DND-41 (cell line): ENCODE measurements at regions not wholly inside any gene's neighbourhood (a gene's known extent, or its start where the extent isn't known, plus 50 kb on each side); places are given as distances from the start of the nearest gene placed in this dataset.
A peak's percentile ranks its signal among the peaks of the same experiment; 100 is the strongest.

ENCODE experiments used
- ATAC-seq: fragments of 200-7000 bp; cut with Tn5 transposase; 3 replicates; pipeline ENCODE4 v1.9.1; 2021; ENCODE audit warnings: low read depth; ENCODE audit not compliant: insufficient read depth
- DNase-seq: peaks from one replicate; pipeline ENCODE4 v3.0.0-alpha.2; 2020
- H2AFZ ChIP-seq: 2 replicates; pipeline ENCODE4 v1.6.0; 2012; ENCODE audit warnings: low read depth, low read length
- H3K27ac ChIP-seq: 2 replicates; pipeline ENCODE4 v1.5.1; 2012; ENCODE audit warnings: low read length, inconsistent platforms
- H3K27me3 ChIP-seq: fragments of 200-600 bp; sonication (generic); 2 replicates; pipeline ENCODE4 v1.6.0; 2012; ENCODE audit warnings: low read length, mild to moderate bottlenecking, inconsistent platforms; ENCODE audit not compliant: insufficient read depth, poor library complexity
- H3K36me3 ChIP-seq: 2 replicates; pipeline ENCODE4 v1.5.1; 2012; ENCODE audit warnings: low read length, inconsistent platforms; ENCODE audit not compliant: insufficient read depth
- H3K4me1 ChIP-seq: 2 replicates; pipeline ENCODE4 v1.5.1; 2012; ENCODE audit warnings: mild to moderate bottlenecking, low read length; ENCODE audit not compliant: insufficient read depth
- H3K4me2 ChIP-seq: 2 replicates; pipeline ENCODE4 v1.6.0; 2012; ENCODE audit warnings: mild to moderate bottlenecking, moderate library complexity, low read length, inconsistent platforms; ENCODE audit not compliant: insufficient read depth
- H3K4me3 ChIP-seq, 2 experiments: fragments of 200-600 bp in 1 of 2; shearing (Covaris generic) in 1 of 2; 2 replicates each; pipeline ENCODE4 v1.5.1; 2012 to 2016; ENCODE audit warnings: inconsistent platforms in 2 of 2, low read length in 2 of 2, mild to moderate bottlenecking in 2 of 2, low read depth in 1 of 2, moderate library complexity in 1 of 2
- H3K79me2 ChIP-seq: 2 replicates; pipeline ENCODE4 v1.6.0; 2012; ENCODE audit warnings: low read length, inconsistent platforms; ENCODE audit not compliant: insufficient read depth
- H3K9ac ChIP-seq: 2 replicates; pipeline ENCODE4 v1.6.0; 2012; ENCODE audit warnings: low read depth, mild to moderate bottlenecking, inconsistent platforms, low read length, moderate library complexity
- H3K9me3 ChIP-seq: 2 replicates; pipeline ENCODE4 v1.5.1; 2012; ENCODE audit warnings: low read length, moderate library complexity, mild to moderate bottlenecking, inconsistent platforms; ENCODE audit not compliant: insufficient read depth, severe bottlenecking
- H4K20me1 ChIP-seq: 2 replicates; pipeline ENCODE4 v1.6.0; 2012; ENCODE audit warnings: low read length; ENCODE audit not compliant: insufficient read depth
- CTCF ChIP-seq: IDR thresholded peaks from 2 replicates; pipeline ENCODE4 v1.5.1; 2012; ENCODE audit warnings: borderline replicate concordance, low read length, moderate library complexity, mild to moderate bottlenecking; ENCODE audit not compliant: poor library complexity, severe bottlenecking; ENCODE audit errors: extremely low read depth
- EZH2 ChIP-seq: IDR thresholded peaks from 3 replicates; pipeline ENCODE4 v1.6.1; 2012; ENCODE audit warnings: borderline replicate concordance, low read depth, mild to moderate bottlenecking, moderate library complexity, low read length, inconsistent platforms; ENCODE audit not compliant: severe bottlenecking

- Histone ChIP-seq H3K4me2 (peak overlapping the region; percentile 81), H3K9ac (peak overlapping the region; percentile 40), H2AFZ (peak overlapping the region; percentile 62)
Observed at GRCh38 chr14:89701211-89702043, 253.1 kb downstream of the EFCAB11 start.

GRCh38 chr14:89700801-89701200, 253.7 kb downstream of the EFCAB11 start:
- Histone ChIP-seq H3K9me3 (no peaks in the 10 kb centered on the region), H4K20me1 (no peaks in the 10 kb centered on the region), H3K9ac (peak overlapping the region; percentile 40; the same call in 1 of the 2 replicates), H3K27ac (no peak overlapping the region), H3K4me2 (peak overlapping the region; percentile 81), H2AFZ (no peak overlapping the region), H3K4me3 (no peak overlapping the region), H3K27me3 (no peaks in the 10 kb centered on the region), H3K36me3 (no peaks in the 10 kb centered on the region), H3K4me1 (peaks cover 15% of the 10 kb centered on the region), H3K79me2 (no peaks in the 10 kb centered on the region)
- ATAC-seq: no peak
- TF ChIP-seq CTCF (no peak), EZH2 (no peak)
- no peak for DNase-seq

More at GRCh38 chr14:89701211-89702043, 253.1 kb downstream of the EFCAB11 start:
- ATAC-seq (peak; percentile 85), DNase-seq (peak; percentile 79)
- no peaks in the 10 kb centered on the region for H4K20me1 ChIP-seq
- no peaks in the 10 kb centered on the region for H3K79me2 ChIP-seq
- H3K36me3 ChIP-seq: no peaks in the 10 kb centered on the region
- no peaks in the 10 kb centered on the region for H3K9me3 ChIP-seq
- H3K4me1 ChIP-seq: peaks cover 15% of the 10 kb centered on the region
- H3K4me3 ChIP-seq: peak overlapping the region in 1 of 2 experiments; percentile 55; a peak in 2 of 4 replicates
- H3K27me3 ChIP-seq: no peaks in the 10 kb centered on the region
- no peak overlapping the region for H3K27ac ChIP-seq
- no peak for TF ChIP-seq CTCF
- TF ChIP-seq EZH2: no peak

GRCh38 chr14:89699071-89699470, 255.5 kb downstream of the EFCAB11 start:
- TF ChIP-seq EZH2 (no peak), CTCF (no peak)
- no peaks in the 10 kb centered on the region for H3K27me3 ChIP-seq
- no peaks in the 10 kb centered on the region for H3K79me2 ChIP-seq
- no peak overlapping the region for H2AFZ ChIP-seq
- no peak overlapping the region for H3K4me2 ChIP-seq
- no peak overlapping the region for H3K9ac ChIP-seq
- peaks cover 15% of the 10 kb centered on the region for H3K4me1 ChIP-seq
- no peaks in the 10 kb centered on the region for H4K20me1 ChIP-seq
- no peak overlapping the region for H3K4me3 ChIP-seq
- H3K9me3 ChIP-seq: no peaks in the 10 kb centered on the region
- ATAC-seq (no peak), DNase-seq (no peak)
- H3K36me3 ChIP-seq: no peaks in the 10 kb centered on the region
- H3K27ac ChIP-seq: no peak overlapping the region
